SK-N-SH (cell line): ENCODE measurements at regions not wholly inside any gene's neighbourhood (a gene's known extent, or its start where the extent isn't known, plus 50 kb on each side); places are given as distances from the start of the nearest gene placed in this dataset.

Experiments used
- CTCF ChIA-PET: fragments of 300-600, 350-600 bp; formaldehyde crosslinking; extraction: SDS; loops from one replicate; lab custom pipeline; 2021; lab: Yijun Ruan, JAX
- POLR2A ChIA-PET: fragments of 350-600 bp; sonication (Branson Sonifier 250); formaldehyde crosslinking; extraction: SDS; loops from one replicate; lab custom pipeline; 2020; ENCODE audit warnings: antibody characterized with exemption, inconsistent platforms; lab: Yijun Ruan, JAX
- DNase-seq: peaks from one replicate; pipeline ENCODE4 v3.0.0; 2012
- H2AFZ ChIP-seq: fragments of 200-600 bp; sonication (generic); 2 replicates; pipeline ENCODE4 v1.8.1; 2016; ENCODE audit warnings: antibody characterized with exemption, mild to moderate bottlenecking, low read depth
- H3F3A ChIP-seq: fragments of 200-600 bp; sonication (generic); replicated peaks from 2 replicates; pipeline ENCODE3; 2016; ENCODE audit warnings: antibody characterized with exemption, mild to moderate bottlenecking; ENCODE audit not compliant: insufficient read depth
- H3K27ac ChIP-seq, 2 experiments: fragments of 200-500 bp in 1 of 2; fragments of 200-600 bp in 1 of 2; sonication (Bioruptor generic) in 1 of 2; sonication (generic), shearing (Covaris generic) in 1 of 2; 2 replicates each; pipeline versions ENCODE4 v1.5.1 to v1.6.1; 2014 to 2016; ENCODE audit warnings: low read depth in 2 of 2, inconsistent platforms in 1 of 2, low read length in 1 of 2, mild to moderate bottlenecking in 1 of 2, mixed read lengths in 1 of 2
- H3K27me3 ChIP-seq: fragments of 200-600 bp; sonication (generic), shearing (Covaris generic); 2 replicates; pipeline ENCODE4 v1.6.1; 2016; ENCODE audit warnings: mixed run types; ENCODE audit not compliant: insufficient read depth
- H3K36me3 ChIP-seq, 2 experiments: fragments of 200-500 bp in 1 of 2; fragments of 200-600 bp in 1 of 2; sonication (Bioruptor generic) in 1 of 2; sonication (generic) in 1 of 2; replicated peaks in 1 of 2; 2 replicates each; pipeline versions ENCODE3 to v1.5.1; 2014 to 2016; ENCODE audit warnings: low read length in 1 of 2, mild to moderate bottlenecking in 1 of 2; ENCODE audit not compliant: insufficient read depth in 2 of 2, control insufficient read depth in 1 of 2
- H3K4me1 ChIP-seq, 2 experiments: fragments of 200-500 bp in 1 of 2; fragments of 200-600 bp in 1 of 2; sonication (Bioruptor generic) in 1 of 2; sonication (generic), shearing (Covaris generic) in 1 of 2; 2 replicates each; pipeline versions ENCODE4 v1.5.1 to v1.6.1; 2014 to 2016; ENCODE audit warnings: low read depth in 1 of 2, low read length in 1 of 2, mixed run types in 1 of 2; ENCODE audit not compliant: insufficient read depth in 2 of 2, control insufficient read depth in 1 of 2
- H3K4me2 ChIP-seq: fragments of 200-600 bp; sonication (generic), shearing (Covaris generic); 2 replicates; pipeline ENCODE4 v1.6.1; 2017; ENCODE audit warnings: mixed run types
- H3K4me3 ChIP-seq, 2 experiments: fragments of 200-500 bp in 1 of 2; fragments of 200-600 bp in 1 of 2; sonication (Bioruptor generic) in 1 of 2; sonication (generic), shearing (Covaris generic) in 1 of 2; 2 replicates each; pipeline versions ENCODE4 v1.5.1 to v1.8.1; 2014 to 2016; ENCODE audit warnings: low read depth in 2 of 2, inconsistent platforms in 1 of 2, low read length in 1 of 2, mild to moderate bottlenecking in 1 of 2, mixed read lengths in 1 of 2, moderate library complexity in 1 of 2
- H3K79me2 ChIP-seq: fragments of 200-600 bp; sonication (generic); 2 replicates; pipeline ENCODE4 v1.8.1; 2017; ENCODE audit warnings: mild to moderate bottlenecking; ENCODE audit not compliant: insufficient read depth
- H3K9ac ChIP-seq: fragments of 200-600 bp; sonication (generic); 2 replicates; pipeline ENCODE4 v1.6.1; 2017; ENCODE audit warnings: mixed run types
- H3K9me2 ChIP-seq: fragments of 200-600 bp; sonication (generic); 2 replicates; pipeline ENCODE4 v1.6.1; 2017; ENCODE audit warnings: mixed run types
- H3K9me3 ChIP-seq: fragments of 200-600 bp; sonication (generic); 2 replicates; pipeline ENCODE4 v1.6.1; 2017; ENCODE audit warnings: mixed run types, mild to moderate bottlenecking, moderate library complexity
- H4K20me1 ChIP-seq: fragments of 200-600 bp; sonication (generic); 2 replicates; pipeline ENCODE4 v1.6.1; 2017; ENCODE audit warnings: mild to moderate bottlenecking, mixed run types; ENCODE audit not compliant: insufficient read depth
- ELF1 ChIP-seq: IDR thresholded peaks from 2 replicates; pipeline ENCODE4 v1.4.0; 2012
- EP300 ChIP-seq, 2 experiments: IDR thresholded peaks; 2 replicates each; pipeline versions ENCODE4 v1.4.0 to v1.6.1; 2012; ENCODE audit warnings: borderline replicate concordance in 1 of 2, low read depth in 1 of 2, low read length in 1 of 2
- EZH2phosphoT487 ChIP-seq: fragments of 200-600 bp; sonication (generic); IDR thresholded peaks from 2 replicates; pipeline ENCODE4 v1.6.1; 2017; ENCODE audit warnings: low read depth, mixed run types, mild to moderate bottlenecking, antibody characterized with exemption, moderate library complexity, borderline replicate concordance
- FOXJ3 ChIP-seq: sonication (generic); formaldehyde crosslinking; IDR thresholded peaks from 2 replicates; pipeline ENCODE4 v1.5.1; 2020; ENCODE audit warnings: mild to moderate bottlenecking, missing genetic modification reagents
- FOXM1 ChIP-seq: IDR thresholded peaks from 2 replicates; pipeline ENCODE4 v1.4.0; 2012; ENCODE audit warnings: low read depth, mild to moderate bottlenecking
- GATA2 ChIP-seq: sonication (generic); formaldehyde crosslinking; IDR thresholded peaks from 2 replicates; pipeline ENCODE4 v1.5.0; 2020; ENCODE audit warnings: mild to moderate bottlenecking, missing genetic modification reagents
- MXI1 ChIP-seq: IDR thresholded peaks from 2 replicates; pipeline ENCODE4 v1.6.1; 2012; ENCODE audit warnings: mild to moderate bottlenecking, low read depth, low read length, improper control_type of control experiment
- NFIC ChIP-seq: IDR thresholded peaks from 2 replicates; pipeline ENCODE4 v1.4.0; 2012; ENCODE audit warnings: borderline replicate concordance
- PBX3 ChIP-seq: IDR thresholded peaks from 2 replicates; pipeline ENCODE4; 2012
- RAD21 ChIP-seq: IDR thresholded peaks from 2 replicates; pipeline ENCODE4 v1.6.1; 2012; ENCODE audit warnings: mild to moderate bottlenecking, low read length
- RXRA ChIP-seq: IDR thresholded peaks from 2 replicates; pipeline ENCODE4 v1.4.0; 2012; ENCODE audit warnings: low read depth, mild to moderate bottlenecking, borderline replicate concordance
- SMC3 ChIP-seq: IDR thresholded peaks from 2 replicates; pipeline ENCODE4 v1.6.1; 2012; ENCODE audit warnings: low read depth, low read length, improper control_type of control experiment
- TCF12 ChIP-seq: IDR thresholded peaks from 2 replicates; pipeline ENCODE4 v1.4.0; 2012
- TEAD4 ChIP-seq: IDR thresholded peaks from 2 replicates; pipeline ENCODE4 v1.4.0; 2012; ENCODE audit warnings: mild to moderate bottlenecking, borderline replicate concordance; ENCODE audit not compliant: insufficient read depth
- USF1 ChIP-seq: IDR thresholded peaks from 2 replicates; pipeline ENCODE4 v1.4.0; 2012; ENCODE audit warnings: low read depth, borderline replicate concordance
- YY1 ChIP-seq: IDR thresholded peaks from 2 replicates; pipeline ENCODE4 v1.4.0; 2012; ENCODE audit warnings: low read depth, mild to moderate bottlenecking
- WGBS: methylation state at CpG from one replicate; pipeline ENCODE4 v1.1.6; 2017; ENCODE audit warnings: low lambda C conversion rate; 5-methylcytosine and 5-hydroxymethylcytosine counted together
- TF ChIP-seq, protein P1 (sequence below): IDR thresholded peaks from 2 replicates; pipeline ENCODE4 v1.4.0; 2012; ENCODE audit warnings: low read depth, borderline replicate concordance
- TF ChIP-seq, protein P2 (sequence below): fragments of 200-600 bp; sonication (generic); IDR thresholded peaks from 2 replicates; pipeline ENCODE4 v1.6.1; 2017; ENCODE audit warnings: antibody characterized with exemption, mild to moderate bottlenecking, moderate library complexity

GRCh38 chr4:128661479-128661878, 148.0 kb upstream of the JADE1 start:
- ChIA-PET POLR2A (no interaction called here), CTCF (no interaction called here)
- Histone ChIP-seq H3K9me2 (no peaks in the 10 kb centered on the region), H3K4me1 (peaks cover 0 to 5% of the 10 kb centered on the region in 2 experiments; a peak in 2 of 4 replicates), H2AFZ (no peak overlapping the region), H3K4me3 (no peak overlapping the region), H3K27ac (no peak overlapping the region), H3K27me3 (no peaks in the 10 kb centered on the region), H3K9me3 (no peaks in the 10 kb centered on the region), H4K20me1 (no peaks in the 10 kb centered on the region), H3K9ac (no peak overlapping the region), H3K36me3 (no peaks in the 10 kb centered on the region), H3F3A (no peaks in the 10 kb centered on the region), H3K4me2 (no peak overlapping the region), H3K79me2 (no peaks in the 10 kb centered on the region)
- no peak for DNase-seq
- TF ChIP-seq RXRA (no peak), TEAD4 (no peak), YY1 (no peak), GATA2 (CRISPR knock-in tag) (no peak), EZH2phosphoT487 (no peak), SMC3 (no peak)
- TF ChIP-seq, protein P1, sequence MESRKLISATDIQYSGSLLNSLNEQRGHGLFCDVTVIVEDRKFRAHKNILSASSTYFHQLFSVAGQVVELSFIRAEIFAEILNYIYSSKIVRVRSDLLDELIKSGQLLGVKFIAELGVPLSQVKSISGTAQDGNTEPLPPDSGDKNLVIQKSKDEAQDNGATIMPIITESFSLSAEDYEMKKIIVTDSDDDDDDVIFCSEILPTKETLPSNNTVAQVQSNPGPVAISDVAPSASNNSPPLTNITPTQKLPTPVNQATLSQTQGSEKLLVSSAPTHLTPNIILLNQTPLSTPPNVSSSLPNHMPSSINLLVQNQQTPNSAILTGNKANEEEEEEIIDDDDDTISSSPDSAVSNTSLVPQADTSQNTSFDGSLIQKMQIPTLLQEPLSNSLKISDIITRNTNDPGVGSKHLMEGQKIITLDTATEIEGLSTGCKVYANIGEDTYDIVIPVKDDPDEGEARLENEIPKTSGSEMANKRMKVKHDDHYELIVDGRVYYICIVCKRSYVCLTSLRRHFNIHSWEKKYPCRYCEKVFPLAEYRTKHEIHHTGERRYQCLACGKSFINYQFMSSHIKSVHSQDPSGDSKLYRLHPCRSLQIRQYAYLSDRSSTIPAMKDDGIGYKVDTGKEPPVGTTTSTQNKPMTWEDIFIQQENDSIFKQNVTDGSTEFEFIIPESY = no peak
- 65% methylated on average over 4 of the region's 6 CpGs for WGBS

GRCh38 chr4:128660361-128661215, 148.9 kb upstream of the JADE1 start:
- no peak for DNase-seq
- Histone ChIP-seq H3K27me3 (no peaks in the 10 kb centered on the region), H3K4me3 (no peak overlapping the region), H3K4me1 (peaks cover 0 to 5% of the 10 kb centered on the region in 2 experiments; a peak in 2 of 4 replicates), H3K36me3 (no peaks in the 10 kb centered on the region), H3K27ac (peak overlapping the region in 1 of 2 experiments; percentile 60; a peak in 1 of 4 replicates), H3K79me2 (no peaks in the 10 kb centered on the region), H3F3A (no peaks in the 10 kb centered on the region), H4K20me1 (no peaks in the 10 kb centered on the region), H3K9me2 (no peaks in the 10 kb centered on the region), H3K4me2 (no peak overlapping the region), H3K9me3 (no peaks in the 10 kb centered on the region), H3K9ac (no peak overlapping the region), H2AFZ (no peak overlapping the region)
- ChIA-PET POLR2A (no interaction called here), CTCF (interaction anchor here (1.0 kb wide), 1 partner anchor 125 kb away, joined by 3 read pairs; no protein-coding TSS in a partner anchor)
- TF ChIP-seq ELF1 (no peak), TCF12 (no peak), NFIC (no peak), EP300 (IDR thresholded peaks at IDR 0.05; ENCODE audit: borderline replicate concordance in 1 of 2, low read depth in 1 of 2, low read length in 1 of 2) (no peak), MXI1 (no peak), PBX3 (no peak), RXRA (no peak), RAD21 (no peak), FOXJ3 (CRISPR knock-in tag) (no peak), FOXM1 (no peak), USF1 (no peak)
- TF ChIP-seq, protein P2, sequence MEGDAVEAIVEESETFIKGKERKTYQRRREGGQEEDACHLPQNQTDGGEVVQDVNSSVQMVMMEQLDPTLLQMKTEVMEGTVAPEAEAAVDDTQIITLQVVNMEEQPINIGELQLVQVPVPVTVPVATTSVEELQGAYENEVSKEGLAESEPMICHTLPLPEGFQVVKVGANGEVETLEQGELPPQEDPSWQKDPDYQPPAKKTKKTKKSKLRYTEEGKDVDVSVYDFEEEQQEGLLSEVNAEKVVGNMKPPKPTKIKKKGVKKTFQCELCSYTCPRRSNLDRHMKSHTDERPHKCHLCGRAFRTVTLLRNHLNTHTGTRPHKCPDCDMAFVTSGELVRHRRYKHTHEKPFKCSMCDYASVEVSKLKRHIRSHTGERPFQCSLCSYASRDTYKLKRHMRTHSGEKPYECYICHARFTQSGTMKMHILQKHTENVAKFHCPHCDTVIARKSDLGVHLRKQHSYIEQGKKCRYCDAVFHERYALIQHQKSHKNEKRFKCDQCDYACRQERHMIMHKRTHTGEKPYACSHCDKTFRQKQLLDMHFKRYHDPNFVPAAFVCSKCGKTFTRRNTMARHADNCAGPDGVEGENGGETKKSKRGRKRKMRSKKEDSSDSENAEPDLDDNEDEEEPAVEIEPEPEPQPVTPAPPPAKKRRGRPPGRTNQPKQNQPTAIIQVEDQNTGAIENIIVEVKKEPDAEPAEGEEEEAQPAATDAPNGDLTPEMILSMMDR = no peak
- WGBS = 73% methylated on average over 3 of the region's 3 CpGs
